HepG2 (cell line): ENCODE measurements at regions not wholly inside any gene's neighbourhood (a gene's known extent, or its start where the extent isn't known, plus 50 kb on each side); places are given as distances from the start of the nearest gene placed in this dataset.

Experiments
- ATAC-seq: fragments of 200-7000 bp; cut with Tn5 transposase; 3 replicates; pipeline ENCODE4 v1.9.1; 2020; ENCODE audit warnings: mild to moderate bottlenecking, moderate library complexity
- BruUV-seq: library from RNA; stranded (reverse); fragments of 400-500 nt; replicated peaks from 2 replicates; lab custom pipeline; 2021; lab: Mats Ljungman, UMichigan
- CTCF ChIA-PET: fragments of 300-600 bp; formaldehyde crosslinking; extraction: SDS; loops from one replicate; lab custom pipeline; 2021; ENCODE audit warnings: low total read pairs, inconsistent platforms, low intra/inter-chr PET ratio; lab: Yijun Ruan, JAX
- POLR2A ChIA-PET: fragments of 350-600 bp; sonication (Branson Sonifier 250); formaldehyde crosslinking; loops from one replicate; lab custom pipeline; 2020; ENCODE audit warnings: antibody characterized with exemption, inconsistent platforms; lab: Yijun Ruan, JAX
- DNase-seq: peaks from one replicate; pipeline ENCODE4 v3.0.0-alpha.2; 2015; ENCODE audit warnings: low spot score
- FAIRE-seq: peaks from 3 replicates; lab custom pipeline; 2011; peaks lifted over from hg19 to GRCh38; lab: Jason Lieb, UNC
- H2AFZ ChIP-seq: one replicate; pipeline ENCODE4 v1.6.1; 2011; ENCODE audit warnings: low read length, inconsistent platforms
- H3K27ac ChIP-seq: fragments of 300-600 bp; 3 replicates; pipeline ENCODE4 v1.8.0; 2011; ENCODE audit warnings: mixed run types, mild to moderate bottlenecking, mixed read lengths, low read length, inconsistent platforms; ENCODE audit not compliant: insufficient read depth; ENCODE audit errors: extremely low read length
- H3K27me3 ChIP-seq, 2 experiments: fragments of 200-600 bp in 1 of 2; 2 replicates in 1 of 2; 3 replicates in 1 of 2; pipeline versions ENCODE4 v1.6.0 to v1.8.0; 2011; ENCODE audit warnings: low read length in 2 of 2, mild to moderate bottlenecking in 2 of 2, moderate library complexity in 2 of 2, inconsistent platforms in 1 of 2; ENCODE audit not compliant: insufficient read depth in 2 of 2, control insufficient read depth in 1 of 2
- H3K36me3 ChIP-seq, 2 experiments: fragments of 200-600 bp in 1 of 2; replicated peaks in 1 of 2; 2 replicates in 1 of 2; 3 replicates in 1 of 2; pipeline versions ENCODE4 v1.5.1 to v1.8.0; 2011; ENCODE audit warnings: low read length in 2 of 2, inconsistent platforms in 1 of 2; ENCODE audit not compliant: insufficient read depth in 2 of 2, control insufficient read depth in 1 of 2
- H3K4me1 ChIP-seq: 2 replicates; pipeline ENCODE4 v1.5.1; 2012; ENCODE audit warnings: low read length, inconsistent platforms; ENCODE audit not compliant: insufficient read depth
- H3K4me2 ChIP-seq: 2 replicates; pipeline ENCODE4 v1.6.0; 2011; ENCODE audit warnings: low read depth, low read length, inconsistent platforms
- H3K4me3 ChIP-seq, 3 experiments: fragments of 200-600 bp in 1 of 3; sonication (generic), shearing (Covaris generic) in 1 of 3; replicated peaks in 1 of 3; 2 replicates each; pipeline ENCODE4 v1.5.1; 2011 to 2016; ENCODE audit warnings: low read length in 3 of 3, inconsistent platforms in 2 of 3, low read depth in 2 of 3, mild to moderate bottlenecking in 2 of 3, control low read depth in 1 of 3, mixed read lengths in 1 of 3; ENCODE audit not compliant: insufficient read depth in 1 of 3
- H3K79me2 ChIP-seq: one replicate; pipeline ENCODE4 v1.6.1; 2011; ENCODE audit warnings: low read length, inconsistent platforms; ENCODE audit not compliant: insufficient read depth
- H3K9ac ChIP-seq: 2 replicates; pipeline ENCODE4 v1.6.0; 2011; ENCODE audit warnings: mild to moderate bottlenecking, low read depth, low read length, inconsistent platforms; ENCODE audit not compliant: insufficient read depth
- H3K9me3 ChIP-seq: 2 replicates; pipeline ENCODE4 v1.5.1; 2012; ENCODE audit warnings: mild to moderate bottlenecking, low read length
- H4K20me1 ChIP-seq: 2 replicates; pipeline ENCODE4 v1.6.0; 2011; ENCODE audit warnings: inconsistent platforms, mild to moderate bottlenecking, low read length, moderate library complexity; ENCODE audit not compliant: insufficient read depth
- IRF1 ChIP-seq: sonication (generic); formaldehyde crosslinking; IDR thresholded peaks from 2 replicates; pipeline ENCODE4 v1.4.0; 2020; ENCODE audit warnings: low read depth, mild to moderate bottlenecking, missing genetic modification reagents
- PCBP2 ChIP-seq: fragments of 200-400 bp; formaldehyde crosslinking; optimal IDR thresholded peaks from 2 replicates; pipeline ENCODE3; 2018; ENCODE audit warnings: low read length, low read depth; ENCODE audit not compliant: poor library complexity, severe bottlenecking
- POGZ ChIP-seq: sonication (generic); formaldehyde crosslinking; IDR thresholded peaks from 2 replicates; pipeline ENCODE4 v1.4.0; 2020; ENCODE audit warnings: mild to moderate bottlenecking, missing genetic modification reagents
- SMC3 ChIP-seq: IDR thresholded peaks from 2 replicates; pipeline ENCODE4 v1.6.1; 2011; ENCODE audit warnings: low read length, improper control_type of control experiment
- SPEN ChIP-seq: sonication (generic); formaldehyde crosslinking; IDR thresholded peaks from 2 replicates; pipeline ENCODE4 v1.5.1; 2020; ENCODE audit warnings: low read depth, mild to moderate bottlenecking, missing genetic modification reagents
- TBL1XR1 ChIP-seq: fragments of 150-350 bp; IDR thresholded peaks from 2 replicates; pipeline ENCODE4 v1.6.1; 2014; ENCODE audit warnings: borderline replicate concordance, low read length; ENCODE audit not compliant: partially characterized antibody
- ZBTB39 ChIP-seq: sonication (generic); formaldehyde crosslinking; IDR thresholded peaks from 2 replicates; pipeline ENCODE4 v1.5.0; 2020; ENCODE audit warnings: missing genetic modification reagents
- ZEB1 ChIP-seq: IDR thresholded peaks from 2 replicates; pipeline ENCODE4 v1.6.1; 2012; ENCODE audit warnings: mild to moderate bottlenecking, low read depth, inconsistent platforms; ENCODE audit not compliant: insufficient replicate concordance
- ZFP1 ChIP-seq: IDR thresholded peaks from 2 replicates; pipeline ENCODE4 v1.6.1; 2016
- ZNF660 ChIP-seq: sonication (generic); formaldehyde crosslinking; IDR thresholded peaks from 2 replicates; pipeline ENCODE4 v1.5.1; 2020; ENCODE audit warnings: mild to moderate bottlenecking, low read depth, missing genetic modification reagents, borderline replicate concordance
- ZNF790 ChIP-seq: sonication (generic); formaldehyde crosslinking; IDR thresholded peaks from 2 replicates; pipeline ENCODE4 v1.8.0; 2022; ENCODE audit warnings: missing genetic modification reagents, mild to moderate bottlenecking, borderline replicate concordance
- ZNF850 ChIP-seq: sonication (generic); formaldehyde crosslinking; conservative IDR thresholded peaks from 2 replicates; pipeline ENCODE4 v1.9.0; 2021; ENCODE audit warnings: mild to moderate bottlenecking, missing genetic modification reagents
- WGBS: methylation state at CpG from one replicate; pipeline ENCODE4 v1.1.6; 2017; ENCODE audit warnings: low lambda C conversion rate; 5-methylcytosine and 5-hydroxymethylcytosine counted together
- in situ Hi-C: cut with HindIII; loops from 2 replicates; pipeline ENCODE4 v1.10.0; 2017; ENCODE audit warnings: low pct_unique_long_range_greater_than_20kb; ENCODE audit not compliant: extremely low pct_ligation_motif_present
- intact Hi-C: fragments of 100-400 bp; cut with micrococcal nuclease; formaldehyde crosslinking; loops from one replicate; pipeline ENCODE4 v1.10.0; 2022; ENCODE audit not compliant: unreplicated experiment

- no peaks in the 10 kb centered on the region for H3K4me1 ChIP-seq
- H3K27me3 ChIP-seq: no peaks in the 10 kb centered on the region
- CTCF ChIA-PET: no interaction called here
- H3K4me3 ChIP-seq: no peak overlapping the region
- TF ChIP-seq SPEN (CRISPR knock-in tag) (no peak), IRF1 (CRISPR knock-in tag) (no peak), TBL1XR1 (no peak), ZNF850 (no peak), POGZ (no peak), SMC3 (no peak), ZEB1 (no peak), ZNF660 (CRISPR knock-in tag) (no peak), ZBTB39 (CRISPR knock-in tag) (no peak), ZNF790 (CRISPR knock-in tag) (no peak), PCBP2 (no peak), ZFP1 (CRISPR knock-in tag) (no peak)
- no peak for ATAC-seq
- in situ Hi-C loops (loop anchor here (25.0 kb wide), 1 partner anchor 566 kb away; the partner anchor contains the start of gene CDH2), intact Hi-C loops (no loop called here)
- POLR2A ChIA-PET: no interaction called here
- no peak for DNase-seq
- 3% methylated on average over 2 of the region's 2 CpGs for WGBS
- no peak overlapping the region for H2AFZ ChIP-seq
- no peak overlapping the region for H3K27ac ChIP-seq
- no peak for FAIRE-seq
- BruUV-seq: no TSS peak
- no peaks in the 10 kb centered on the region for H3K9me3 ChIP-seq
- no peak overlapping the region for H3K9ac ChIP-seq
- no peaks in the 10 kb centered on the region for H3K36me3 ChIP-seq
- H3K79me2 ChIP-seq: no peaks in the 10 kb centered on the region
- H3K4me2 ChIP-seq: no peak overlapping the region
- H4K20me1 ChIP-seq: no peaks in the 10 kb centered on the region
Measured at GRCh38 chr18:27621236-27621890, 436.3 kb upstream of the CHST9 start.
